Neural progenitor cell (in vitro differentiated cells): ENCODE measurements at regions not wholly inside any gene's neighbourhood (a gene's known extent, or its start where the extent isn't known, plus 50 kb on each side); places are given as distances from the start of the nearest gene placed in this dataset.

ENCODE experiments used
- DNase-seq: peaks from one replicate; pipeline ENCODE4 v3.0.0-alpha.2; 2016; ENCODE audit warnings: low spot score
- H2AFZ ChIP-seq: fragments of 200-600 bp; sonication (generic); replicated peaks from 2 replicates; pipeline ENCODE4 v1.6.1; 2016; ENCODE audit warnings: antibody characterized with exemption
- H3F3A ChIP-seq: fragments of 200-600 bp; sonication (generic); 2 replicates; pipeline ENCODE4 v1.6.1; 2016; ENCODE audit warnings: antibody characterized with exemption, low read depth
- H3K27ac ChIP-seq: fragments of 200-600 bp; sonication (generic); 2 replicates; pipeline ENCODE4 v1.5.1; 2016; ENCODE audit warnings: mild to moderate bottlenecking
- H3K27me3 ChIP-seq: fragments of 200-600 bp; sonication (generic); 2 replicates; pipeline ENCODE4 v1.6.1; 2016; ENCODE audit warnings: mild to moderate bottlenecking, moderate library complexity
- H3K36me3 ChIP-seq: fragments of 200-600 bp; sonication (generic); 2 replicates; pipeline ENCODE4 v1.5.1; 2016
- H3K4me1 ChIP-seq: fragments of 200-600 bp; sonication (generic); 2 replicates; pipeline ENCODE4 v1.6.1; 2016; ENCODE audit warnings: mixed run types
- H3K4me2 ChIP-seq: fragments of 200-600 bp; sonication (generic); 2 replicates; pipeline ENCODE4 v1.6.1; 2016
- H3K4me3 ChIP-seq: fragments of 200-600 bp; sonication (generic); 2 replicates; pipeline ENCODE4 v1.5.1; 2016
- H3K79me2 ChIP-seq: fragments of 200-600 bp; sonication (generic); 2 replicates; pipeline ENCODE4 v1.6.1; 2016; ENCODE audit warnings: low read depth
- H3K9ac ChIP-seq: fragments of 200-600 bp; sonication (generic); 2 replicates; pipeline ENCODE4 v1.6.1; 2016
- H3K9me3 ChIP-seq: fragments of 200-600 bp; sonication (generic); 2 replicates; pipeline ENCODE4 v1.5.1; 2016; ENCODE audit warnings: low read depth
- H4K20me1 ChIP-seq: fragments of 200-600 bp; sonication (generic); 2 replicates; pipeline ENCODE4 v1.6.1; 2016; ENCODE audit warnings: low read depth
- H3K27ac Mint-ChIP-seq: 3 replicates; pipeline ENCODE4 v1.8.0; 2021; ENCODE audit warnings: mixed read lengths
- H3K27me3 Mint-ChIP-seq: 2 replicates; pipeline ENCODE4 v1.8.0; 2022; ENCODE audit warnings: low read depth, mild to moderate bottlenecking, inconsistent platforms, moderate library complexity, mixed read lengths; ENCODE audit not compliant: insufficient read depth
- H3K36me3 Mint-ChIP-seq: 3 replicates; pipeline ENCODE4 v1.8.0; 2021; ENCODE audit warnings: mixed read lengths
- H3K4me1 Mint-ChIP-seq: 3 replicates; pipeline ENCODE4 v1.8.0; 2021; ENCODE audit warnings: mixed read lengths
- H3K4me3 Mint-ChIP-seq: 3 replicates; pipeline ENCODE4 v1.8.0; 2021; ENCODE audit warnings: mild to moderate bottlenecking, moderate library complexity, mixed read lengths
- H3K9me3 Mint-ChIP-seq: 3 replicates; pipeline ENCODE4 v1.8.0; 2020; ENCODE audit warnings: mixed read lengths
- CTCF ChIP-seq: fragments of 200-600 bp; sonication (generic); IDR thresholded peaks from 2 replicates; pipeline ENCODE4 v1.5.1; 2017; ENCODE audit warnings: antibody characterized with exemption, mild to moderate bottlenecking
- EZH2 ChIP-seq: fragments of 200-600 bp; sonication (generic); IDR thresholded peaks from 2 replicates; pipeline ENCODE4 v1.6.1; 2017; ENCODE audit warnings: antibody characterized with exemption, mild to moderate bottlenecking, moderate library complexity
- EZH2phosphoT487 ChIP-seq: fragments of 200-600 bp; sonication (generic); IDR thresholded peaks from 2 replicates; pipeline ENCODE4 v1.6.1; 2017; ENCODE audit warnings: antibody characterized with exemption

- H3K4me3 Mint-ChIP-seq, result no peak overlapping the region
- Histone ChIP-seq H3K27me3 (no peaks in the 10 kb centered on the region), H4K20me1 (no peaks in the 10 kb centered on the region), H3K79me2 (no peaks in the 10 kb centered on the region), H3K36me3 (no peaks in the 10 kb centered on the region), H3K9me3 (no peaks in the 10 kb centered on the region), H3K4me2 (no peak overlapping the region), H3K4me3 (no peak overlapping the region), H3K27ac (no peak overlapping the region), H2AFZ (no peak overlapping the region), H3F3A (no peaks in the 10 kb centered on the region), H3K9ac (no peak overlapping the region), H3K4me1 (peaks cover 23% of the 10 kb centered on the region)
- H3K4me1 Mint-ChIP-seq, result peaks cover 35% of the 10 kb centered on the region
- peaks cover 2% of the 10 kb centered on the region for H3K27me3 Mint-ChIP-seq
- no peak for TF ChIP-seq CTCF
- no peak for TF ChIP-seq EZH2
- TF ChIP-seq EZH2phosphoT487, result no peak
- no peaks in the 10 kb centered on the region for H3K9me3 Mint-ChIP-seq
- DNase-seq, result no peak
- no peak overlapping the region for H3K27ac Mint-ChIP-seq
- H3K36me3 Mint-ChIP-seq, result no peaks in the 10 kb centered on the region
Observed at GRCh38 chr10:90321132-90321816, 536.6 kb downstream of the HTR7 start.

- H3K4me3 Mint-ChIP-seq, result no peak overlapping the region
- H4K20me1 ChIP-seq, result no peaks in the 10 kb centered on the region
- TF ChIP-seq CTCF (no peak), EZH2phosphoT487 (no peak), EZH2 (no peak)
- DNase-seq, result no peak
- H3K27ac Mint-ChIP-seq, result no peak overlapping the region
- H3K79me2 ChIP-seq, result no peaks in the 10 kb centered on the region
- no peaks in the 10 kb centered on the region for H3K4me1 ChIP-seq
- H3K9me3 Mint-ChIP-seq, result no peaks in the 10 kb centered on the region
- no peak overlapping the region for H3K9ac ChIP-seq
- no peak overlapping the region for H2AFZ ChIP-seq
- no peaks in the 10 kb centered on the region for H3K27me3 ChIP-seq
- no peak overlapping the region for H3K4me3 ChIP-seq
- H3K4me1 Mint-ChIP-seq, result peaks cover 20% of the 10 kb centered on the region
- no peaks in the 10 kb centered on the region for H3K9me3 ChIP-seq
- no peaks in the 10 kb centered on the region for H3K36me3 Mint-ChIP-seq
- no peaks in the 10 kb centered on the region for H3F3A ChIP-seq
- H3K4me2 ChIP-seq, result no peak overlapping the region
- H3K36me3 ChIP-seq, result no peaks in the 10 kb centered on the region
- peaks cover 2% of the 10 kb centered on the region for H3K27me3 Mint-ChIP-seq
- H3K27ac ChIP-seq, result no peak overlapping the region
Observed at GRCh38 chr10:90326498-90327267, 531.2 kb downstream of the HTR7 start.

GRCh38 chr10:90327611-90328010 is 530.2 kb downstream of the HTR7 start:
- Histone ChIP-seq H3F3A (no peaks in the 10 kb centered on the region), H2AFZ (no peak overlapping the region), H3K4me3 (no peak overlapping the region), H4K20me1 (no peaks in the 10 kb centered on the region), H3K9ac (no peak overlapping the region), H3K4me1 (no peaks in the 10 kb centered on the region), H3K9me3 (no peaks in the 10 kb centered on the region), H3K27ac (no peak overlapping the region), H3K36me3 (no peaks in the 10 kb centered on the region), H3K79me2 (no peaks in the 10 kb centered on the region), H3K4me2 (no peak overlapping the region), H3K27me3 (no peaks in the 10 kb centered on the region)
- Mint-ChIP-seq H3K9me3 (no peaks in the 10 kb centered on the region), H3K36me3 (no peaks in the 10 kb centered on the region), H3K27me3 (peaks cover 2% of the 10 kb centered on the region), H3K27ac (no peak overlapping the region), H3K4me3 (no peak overlapping the region), H3K4me1 (peaks cover 20% of the 10 kb centered on the region)
- DNase-seq, result no peak
- TF ChIP-seq EZH2phosphoT487 (no peak), EZH2 (no peak), CTCF (no peak)
